GM21528 (cell line): ENCODE measurements at regions not wholly inside any gene's neighbourhood (a gene's known extent, or its start where the extent isn't known, plus 50 kb on each side); places are given as distances from the start of the nearest gene placed in this dataset.
"Not testable (repeated sequence)": the region's sequence is repeated elsewhere in the genome, so short reads cannot be mapped to it uniquely, and the experiment has no call there.

Source experiments
- ATAC-seq: cut with Tn5 transposase; IDR thresholded peaks from one replicate; pipeline ENCODE4 v1.9.1; 2021; ENCODE audit warnings: mild to moderate bottlenecking, moderate library complexity; ENCODE audit not compliant: unreplicated experiment, low FRiP score

GRCh38 chr14:52124791-52125684, 56.2 kb upstream of the NID2 start:
- ATAC-seq = no peak

GRCh38 chr14:52122163-52122562, 53.3 kb upstream of the NID2 start:
- ATAC-seq = not testable (repeated sequence)

DNA sequence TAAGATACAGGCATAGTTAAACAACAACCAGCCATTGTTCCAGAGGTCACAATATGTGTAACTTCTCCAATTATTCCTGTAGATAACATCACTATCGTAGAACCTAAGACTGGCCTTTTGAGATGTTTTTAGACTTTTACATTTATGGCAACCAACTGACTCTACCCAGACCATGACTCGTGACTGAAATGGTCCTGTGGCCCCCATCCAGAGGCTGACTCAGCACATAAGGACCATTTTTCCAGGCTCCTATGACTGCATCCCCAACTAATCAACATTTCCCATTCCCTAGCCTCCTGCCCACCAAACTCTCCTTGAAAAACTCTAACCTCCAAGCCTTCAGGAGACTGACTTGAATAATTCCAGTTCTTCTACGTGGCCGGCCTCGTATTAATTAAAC, 52.6 kb upstream of the NID2 start:
- ATAC-seq = no peak

DNA sequence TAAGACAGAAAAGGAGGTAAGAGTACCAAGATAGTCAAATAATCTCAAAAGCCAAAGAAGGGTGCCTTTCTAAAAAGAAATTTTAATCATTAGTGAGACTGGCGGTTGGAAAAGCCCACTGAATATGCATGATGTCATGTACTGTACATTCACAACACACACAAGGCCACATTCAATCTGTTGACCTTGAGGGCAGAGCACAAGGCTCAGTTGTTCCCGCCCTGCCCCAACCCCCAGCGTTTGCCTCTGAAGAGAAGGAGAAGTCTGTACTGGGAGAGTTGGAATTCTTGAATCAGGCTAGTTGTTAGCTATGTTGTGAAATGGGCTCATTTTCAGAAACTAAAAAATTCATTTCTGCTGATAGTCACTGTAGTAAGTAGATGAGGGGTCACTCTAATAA, 50.2 kb upstream of the NID2 start:
- ATAC-seq = no peak
